CD4-positive, alpha-beta memory T cell (primary cell): ENCODE measurements at regions not wholly inside any gene's neighbourhood (a gene's known extent, or its start where the extent isn't known, plus 50 kb on each side); places are given as distances from the start of the nearest gene placed in this dataset.

ENCODE experiments used
- CTCF ChIA-PET: fragments of 350-600 bp; sonication (Branson Sonifier 250); formaldehyde crosslinking; loops from one replicate; lab custom pipeline; 2021; ENCODE audit warnings: inconsistent platforms; ENCODE audit not compliant: partially characterized antibody; lab: Charles Lee
- POLR2A ChIA-PET: fragments of 350-600 bp; sonication (Branson Sonifier 250); formaldehyde crosslinking; loops from one replicate; lab custom pipeline; 2021; ENCODE audit not compliant: partially characterized antibody; lab: Charles Lee
- DNase-seq, 5 donors: peaks; one replicate each; pipeline versions ENCODE4 v3.0.0 to v3.0.0-alpha.2; 2020 to 2022; ENCODE audit warnings: mixed read lengths in 1 of 5
- H3K27ac ChIP-seq: one replicate; pipeline ENCODE4 v1.7.0; 2013; ENCODE audit warnings: low read depth, low read length
- H3K27me3 ChIP-seq: 2 replicates; pipeline ENCODE4 v1.7.0; 2013; ENCODE audit warnings: mild to moderate bottlenecking, low read length, moderate library complexity; ENCODE audit not compliant: insufficient read depth
- H3K36me3 ChIP-seq: 2 replicates; pipeline ENCODE4 v1.7.0; 2013; ENCODE audit warnings: mild to moderate bottlenecking, low read length, moderate library complexity; ENCODE audit not compliant: insufficient read depth
- H3K4me1 ChIP-seq: 2 replicates; pipeline ENCODE4 v1.7.0; 2013; ENCODE audit warnings: mild to moderate bottlenecking, low read length, moderate library complexity; ENCODE audit not compliant: insufficient read depth
- H3K4me3 ChIP-seq, 2 donors: one replicate each; pipeline ENCODE4 v1.7.0; 2013; ENCODE audit warnings: low read length in 2 of 2, mild to moderate bottlenecking in 1 of 2
- H3K9me3 ChIP-seq, 2 donors: one replicate each; pipeline ENCODE4 v1.7.0; 2013; ENCODE audit warnings: low read length in 2 of 2, control low read depth in 1 of 2; ENCODE audit not compliant: control insufficient read depth in 1 of 2
- H3K27ac Mint-ChIP-seq, 7 donors: one replicate each; pipeline ENCODE4 v1.8.0; 2020 to 2021; ENCODE audit warnings: mixed read lengths in 7 of 7, mild to moderate bottlenecking in 6 of 7, inconsistent platforms in 3 of 7, moderate library complexity in 3 of 7
- H3K27me3 Mint-ChIP-seq, 2 donors: one replicate each; pipeline ENCODE4 v1.8.0; 2020 to 2021; ENCODE audit warnings: mixed read lengths in 2 of 2
- H3K36me3 Mint-ChIP-seq, 2 donors: one replicate each; pipeline ENCODE4 v1.8.0; 2020 to 2021; ENCODE audit warnings: mixed read lengths in 2 of 2, inconsistent platforms in 1 of 2, mild to moderate bottlenecking in 1 of 2
- H3K4me1 Mint-ChIP-seq, 4 donors: one replicate each; pipeline ENCODE4 v1.8.0; 2020 to 2021; ENCODE audit warnings: mixed read lengths in 4 of 4, mild to moderate bottlenecking in 1 of 4
- H3K4me3 Mint-ChIP-seq, 8 donors: one replicate each; pipeline ENCODE4 v1.8.0; 2020 to 2021; ENCODE audit warnings: mixed read lengths in 8 of 8, mild to moderate bottlenecking in 7 of 8, moderate library complexity in 6 of 8, inconsistent platforms in 3 of 8
- H3K9me3 Mint-ChIP-seq, 8 donors: one replicate each; pipeline ENCODE4 v1.8.0; 2020 to 2021; ENCODE audit warnings: mixed read lengths in 8 of 8, mild to moderate bottlenecking in 5 of 8, inconsistent platforms in 3 of 8, moderate library complexity in 1 of 8
- intact Hi-C: fragments of 100-400 bp; cut with micrococcal nuclease; formaldehyde crosslinking; loops from one replicate; pipeline ENCODE4 v1.15.1; 2023

GRCh38 chr11:27207025-27207650, 155.9 kb downstream of the CCDC34 start:
- H3K27ac Mint-ChIP-seq = no peak overlapping the region
- CTCF ChIA-PET = no interaction called here

GRCh38 chr11:27205779-27206570, 157.0 kb downstream of the CCDC34 start:
- intact Hi-C loops = no loop called here
- CTCF ChIA-PET = no interaction called here
- H3K27me3 ChIP-seq = no peaks in the 10 kb centered on the region
- no peak overlapping the region for H3K4me3 ChIP-seq
- Mint-ChIP-seq H3K4me1 (peaks cover 0 to 5% (median 2%) of the 10 kb centered on the region in 4 donors), H3K27me3 (peaks cover 2 to 10% of the 10 kb centered on the region in 2 donors), H3K36me3 (no peaks in the 10 kb centered on the region), H3K9me3 (peaks cover 0 to 5% (median 0%) of the 10 kb centered on the region in 8 donors), H3K4me3 (no peak overlapping the region), H3K27ac (no peak overlapping the region)
- no peaks in the 10 kb centered on the region for H3K4me1 ChIP-seq
- H3K27ac ChIP-seq = no peak overlapping the region
- no peak for DNase-seq
- H3K36me3 ChIP-seq = no peaks in the 10 kb centered on the region
- POLR2A ChIA-PET = no interaction called here
- H3K9me3 ChIP-seq = no peaks in the 10 kb centered on the region

More at GRCh38 chr11:27207025-27207650, 155.9 kb downstream of the CCDC34 start:
- intact Hi-C loops = no loop called here
- Mint-ChIP-seq H3K4me1 (peaks cover 0 to 1% (median 0%) of the 10 kb centered on the region in 4 donors), H3K36me3 (no peaks in the 10 kb centered on the region), H3K4me3 (no peak overlapping the region), H3K27me3 (peaks cover 4% of the 10 kb centered on the region in 2 donors), H3K9me3 (peaks cover 0 to 5% (median 0%) of the 10 kb centered on the region in 8 donors)
- no peaks in the 10 kb centered on the region for H3K9me3 ChIP-seq
- DNase-seq = no peak
- H3K27me3 ChIP-seq = no peaks in the 10 kb centered on the region
- no peaks in the 10 kb centered on the region for H3K4me1 ChIP-seq
- H3K4me3 ChIP-seq = no peak overlapping the region
- no peak overlapping the region for H3K27ac ChIP-seq
- no peaks in the 10 kb centered on the region for H3K36me3 ChIP-seq
- POLR2A ChIA-PET = no interaction called here

- H3K4me1 ChIP-seq = no peaks in the 10 kb centered on the region
- ChIA-PET CTCF (no interaction called here), POLR2A (no interaction called here)
These were observed 157.8 kb downstream of the CCDC34 start for GRCh38 chr11:27205250-27205649.

GRCh38 chr11:27204529-27204928, 158.5 kb downstream of the CCDC34 start:
- Histone ChIP-seq H3K4me3 (no peak overlapping the region), H3K4me1 (no peaks in the 10 kb centered on the region), H3K27me3 (no peaks in the 10 kb centered on the region), H3K27ac (no peak overlapping the region), H3K9me3 (no peaks in the 10 kb centered on the region), H3K36me3 (no peaks in the 10 kb centered on the region)
- DNase-seq = no peak
- H3K9me3 Mint-ChIP-seq = peaks cover 0 to 5% (median 0%) of the 10 kb centered on the region in 8 donors
- no peak overlapping the region for H3K4me3 Mint-ChIP-seq
- peaks cover 0 to 6% (median 3%) of the 10 kb centered on the region in 4 donors for H3K4me1 Mint-ChIP-seq
- H3K36me3 Mint-ChIP-seq = no peaks in the 10 kb centered on the region
- peaks cover 2 to 10% of the 10 kb centered on the region in 2 donors for H3K27me3 Mint-ChIP-seq
- intact Hi-C loops = no loop called here
- ChIA-PET CTCF (interaction anchor here (1.3 kb wide), 1 partner anchor 11 kb away, joined by 5 read pairs; no protein-coding TSS in a partner anchor), POLR2A (no interaction called here)
- H3K27ac Mint-ChIP-seq = no peak overlapping the region

More at GRCh38 chr11:27205250-27205649, 157.8 kb downstream of the CCDC34 start:
- Histone ChIP-seq H3K27me3 (no peaks in the 10 kb centered on the region), H3K27ac (no peak overlapping the region), H3K4me3 (no peak overlapping the region), H3K36me3 (no peaks in the 10 kb centered on the region), H3K9me3 (no peaks in the 10 kb centered on the region)
- intact Hi-C loops = no loop called here
- Mint-ChIP-seq H3K27ac (no peak overlapping the region), H3K27me3 (peaks cover 2 to 10% of the 10 kb centered on the region in 2 donors), H3K36me3 (no peaks in the 10 kb centered on the region), H3K9me3 (peaks cover 0 to 5% (median 0%) of the 10 kb centered on the region in 8 donors), H3K4me1 (peaks cover 0 to 6% (median 3%) of the 10 kb centered on the region in 4 donors), H3K4me3 (no peak overlapping the region)
- DNase-seq = no peak

GRCh38 chr11:27203077-27203647, 159.9 kb downstream of the CCDC34 start:
- H3K27me3 ChIP-seq = no peaks in the 10 kb centered on the region
- H3K9me3 Mint-ChIP-seq = peaks cover 0 to 4% (median 0%) of the 10 kb centered on the region in 8 donors
- no peak overlapping the region for H3K27ac ChIP-seq
- H3K36me3 Mint-ChIP-seq = no peaks in the 10 kb centered on the region
- ChIA-PET CTCF (interaction anchor here (1.3 to 1.4 kb wide), 2 partner anchors 13 to 283 kb away, joined by 5 read pairs; no protein-coding TSS in a partner anchor), POLR2A (no interaction called here)
- peaks cover 0 to 6% (median 3%) of the 10 kb centered on the region in 4 donors for H3K4me1 Mint-ChIP-seq
- peaks cover 2 to 10% of the 10 kb centered on the region in 2 donors for H3K27me3 Mint-ChIP-seq
- no peak overlapping the region for H3K4me3 Mint-ChIP-seq
- intact Hi-C loops = no loop called here
- no peak overlapping the region for H3K4me3 ChIP-seq
- no peak overlapping the region for H3K27ac Mint-ChIP-seq
- no peak for DNase-seq
- no peaks in the 10 kb centered on the region for H3K4me1 ChIP-seq
- no peaks in the 10 kb centered on the region for H3K9me3 ChIP-seq
- no peaks in the 10 kb centered on the region for H3K36me3 ChIP-seq

- DNase-seq = no peak
- Histone ChIP-seq H3K4me3 (no peak overlapping the region), H3K9me3 (no peaks in the 10 kb centered on the region), H3K27me3 (no peaks in the 10 kb centered on the region), H3K4me1 (no peaks in the 10 kb centered on the region), H3K36me3 (no peaks in the 10 kb centered on the region), H3K27ac (no peak overlapping the region)
- no peak overlapping the region for H3K4me3 Mint-ChIP-seq
- peaks cover 2 to 10% of the 10 kb centered on the region in 2 donors for H3K27me3 Mint-ChIP-seq
- intact Hi-C loops = no loop called here
- POLR2A ChIA-PET = no interaction called here
- H3K36me3 Mint-ChIP-seq = no peaks in the 10 kb centered on the region
- H3K4me1 Mint-ChIP-seq = peaks cover 0 to 6% (median 3%) of the 10 kb centered on the region in 4 donors
- CTCF ChIA-PET = no interaction called here
- peaks cover 0 to 4% (median 0%) of the 10 kb centered on the region in 8 donors for H3K9me3 Mint-ChIP-seq
- no peak overlapping the region for H3K27ac Mint-ChIP-seq
These were observed 161.1 kb downstream of the BBOX1 start for GRCh38 chr11:27201454-27202302.
